H1 (cell line): ENCODE measurements at regions not wholly inside any gene's neighbourhood (a gene's known extent, or its start where the extent isn't known, plus 50 kb on each side); places are given as distances from the start of the nearest gene placed in this dataset.

Experiments
- JUND ChIP-seq: IDR thresholded peaks from 2 replicates; pipeline ENCODE4 v1.6.1; 2011; ENCODE audit warnings: mild to moderate bottlenecking, improper control_type of control experiment, low read length
- TAF7 ChIP-seq: optimal IDR thresholded peaks from 2 replicates; pipeline ENCODE3; 2011; ENCODE audit warnings: low read depth, mild to moderate bottlenecking, inconsistent platforms, low read length, moderate library complexity, borderline replicate concordance
- TCF12 ChIP-seq: IDR thresholded peaks from 2 replicates; pipeline ENCODE4 v1.6.1; 2011; ENCODE audit warnings: low read depth, mild to moderate bottlenecking, low read length
- TF ChIP-seq, protein P1 (sequence below): IDR thresholded peaks from 2 replicates; pipeline ENCODE4 v1.6.1; 2012; ENCODE audit warnings: inconsistent platforms
- TF ChIP-seq, protein P2 (sequence below), 3 experiments: IDR thresholded peaks; 1 replicate in 2 of 3; 2 replicates in 1 of 3; pipeline versions ENCODE4 v1.5.1 to v1.6.1; 2011; ENCODE audit warnings: low read length in 3 of 3, mild to moderate bottlenecking in 3 of 3, inconsistent platforms in 2 of 3, low read depth in 1 of 3, moderate library complexity in 1 of 3; ENCODE audit not compliant: insufficient read depth in 1 of 3; ENCODE audit errors: control extremely low read depth in 1 of 3

DNA sequence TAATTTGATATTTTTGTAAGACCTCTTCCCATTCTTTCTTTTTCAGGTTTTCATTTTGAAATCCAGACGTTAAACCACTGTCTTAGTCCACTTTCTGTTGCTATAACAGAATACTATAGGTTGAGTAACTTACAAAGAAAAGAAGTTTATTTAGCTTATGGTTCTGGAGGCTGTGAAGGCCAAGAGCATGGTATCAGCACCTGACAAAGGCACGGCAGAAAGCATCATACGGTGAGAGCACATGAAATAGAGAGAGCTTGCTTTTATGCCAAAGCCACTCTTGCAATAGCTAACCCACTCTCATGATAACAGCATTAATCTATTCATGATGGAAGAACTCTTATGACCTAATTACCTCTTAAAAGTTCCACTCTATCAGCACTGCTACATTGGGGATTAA lies 255.6 kb upstream of the PDE4D start:
- TF ChIP-seq TCF12 (no peak), JUND (no peak), TAF7 (no peak)
- TF ChIP-seq, protein P1, sequence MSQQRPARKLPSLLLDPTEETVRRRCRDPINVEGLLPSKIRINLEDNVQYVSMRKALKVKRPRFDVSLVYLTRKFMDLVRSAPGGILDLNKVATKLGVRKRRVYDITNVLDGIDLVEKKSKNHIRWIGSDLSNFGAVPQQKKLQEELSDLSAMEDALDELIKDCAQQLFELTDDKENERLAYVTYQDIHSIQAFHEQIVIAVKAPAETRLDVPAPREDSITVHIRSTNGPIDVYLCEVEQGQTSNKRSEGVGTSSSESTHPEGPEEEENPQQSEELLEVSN: no peak
- TF ChIP-seq, protein P2, sequence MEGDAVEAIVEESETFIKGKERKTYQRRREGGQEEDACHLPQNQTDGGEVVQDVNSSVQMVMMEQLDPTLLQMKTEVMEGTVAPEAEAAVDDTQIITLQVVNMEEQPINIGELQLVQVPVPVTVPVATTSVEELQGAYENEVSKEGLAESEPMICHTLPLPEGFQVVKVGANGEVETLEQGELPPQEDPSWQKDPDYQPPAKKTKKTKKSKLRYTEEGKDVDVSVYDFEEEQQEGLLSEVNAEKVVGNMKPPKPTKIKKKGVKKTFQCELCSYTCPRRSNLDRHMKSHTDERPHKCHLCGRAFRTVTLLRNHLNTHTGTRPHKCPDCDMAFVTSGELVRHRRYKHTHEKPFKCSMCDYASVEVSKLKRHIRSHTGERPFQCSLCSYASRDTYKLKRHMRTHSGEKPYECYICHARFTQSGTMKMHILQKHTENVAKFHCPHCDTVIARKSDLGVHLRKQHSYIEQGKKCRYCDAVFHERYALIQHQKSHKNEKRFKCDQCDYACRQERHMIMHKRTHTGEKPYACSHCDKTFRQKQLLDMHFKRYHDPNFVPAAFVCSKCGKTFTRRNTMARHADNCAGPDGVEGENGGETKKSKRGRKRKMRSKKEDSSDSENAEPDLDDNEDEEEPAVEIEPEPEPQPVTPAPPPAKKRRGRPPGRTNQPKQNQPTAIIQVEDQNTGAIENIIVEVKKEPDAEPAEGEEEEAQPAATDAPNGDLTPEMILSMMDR (IDR thresholded peaks at IDR 0.05; ENCODE audit: control extremely low read depth in 1 of 3, insufficient read depth in 1 of 3, low read depth in 1 of 3, low read length in 3 of 3): no peak
